Hematopoietic multipotent progenitor cell treated with erythropoietin and hydrocortisone succinate and interleukin-3 and kit ligand, for 15 days (in vitro differentiated cells): ENCODE measurements at regions not wholly inside any gene's neighbourhood (a gene's known extent, or its start where the extent isn't known, plus 50 kb on each side); places are given as distances from the start of the nearest gene placed in this dataset.
"Not testable (repeated sequence)": the region's sequence is repeated elsewhere in the genome, so short reads cannot be mapped to it uniquely, and the experiment has no call there.

ENCODE experiments used
- DNase-seq: peaks from one replicate; pipeline ENCODE4 v3.0.0-alpha.2; 2015; ENCODE audit warnings: low spot score

DNA sequence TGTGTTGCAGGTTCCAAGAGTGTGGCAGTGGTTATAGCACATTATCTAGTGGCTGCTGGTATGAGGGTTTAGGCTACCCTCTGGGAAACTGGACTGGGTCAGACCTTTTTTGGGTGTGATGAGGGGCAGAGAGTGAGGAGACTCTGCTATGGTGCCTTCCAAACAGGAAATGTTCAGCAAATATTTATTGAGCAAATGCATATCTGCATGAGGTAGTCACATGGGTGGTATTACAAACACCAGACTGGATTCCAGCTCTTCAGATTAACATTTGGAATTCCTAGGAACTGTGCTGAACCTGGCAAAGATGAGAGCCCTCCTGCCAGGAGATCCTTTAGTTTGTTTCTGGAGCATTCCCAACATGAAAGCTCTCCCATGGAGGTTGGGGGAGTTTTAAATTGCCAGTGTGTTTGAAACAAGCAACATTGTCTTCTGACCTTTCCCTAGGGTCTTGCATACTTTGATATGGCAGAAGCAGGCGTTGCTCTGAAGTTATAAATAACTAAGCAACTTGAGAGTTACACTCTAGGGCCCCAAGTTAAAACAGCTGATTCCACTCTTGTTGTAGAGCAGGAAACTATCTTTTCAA, 341.2 kb upstream of the C2CD4B start:
- DNase-seq: no peak

DNA sequence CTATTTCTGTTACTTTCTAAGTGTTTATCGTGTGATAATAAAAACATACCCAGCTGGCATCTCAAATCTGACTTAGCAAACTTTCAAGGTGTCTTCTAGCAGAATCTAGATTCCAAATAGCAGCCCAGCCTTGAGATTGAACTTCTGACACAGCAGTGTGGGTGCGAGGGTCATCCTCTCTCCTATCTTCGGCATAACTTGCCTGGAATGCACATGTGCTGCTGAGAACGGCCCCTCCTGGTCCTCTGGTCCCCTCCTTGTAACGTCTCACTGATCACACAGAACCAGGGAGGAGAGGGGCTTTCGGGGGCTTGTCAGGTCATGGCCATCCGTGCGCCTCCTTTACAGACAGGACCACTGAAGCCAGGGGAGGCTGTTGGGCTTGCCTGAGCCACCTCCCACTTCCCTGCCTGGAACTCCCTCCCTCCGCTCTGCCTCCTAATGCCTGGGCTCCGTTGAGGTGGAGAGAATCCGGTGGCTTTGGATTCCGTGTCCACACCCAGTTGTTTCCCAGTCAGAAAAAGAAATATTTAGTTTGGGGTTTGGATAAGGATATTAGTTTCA, 344.4 kb upstream of the C2CD4B start:
- DNase-seq: no peak

DNA sequence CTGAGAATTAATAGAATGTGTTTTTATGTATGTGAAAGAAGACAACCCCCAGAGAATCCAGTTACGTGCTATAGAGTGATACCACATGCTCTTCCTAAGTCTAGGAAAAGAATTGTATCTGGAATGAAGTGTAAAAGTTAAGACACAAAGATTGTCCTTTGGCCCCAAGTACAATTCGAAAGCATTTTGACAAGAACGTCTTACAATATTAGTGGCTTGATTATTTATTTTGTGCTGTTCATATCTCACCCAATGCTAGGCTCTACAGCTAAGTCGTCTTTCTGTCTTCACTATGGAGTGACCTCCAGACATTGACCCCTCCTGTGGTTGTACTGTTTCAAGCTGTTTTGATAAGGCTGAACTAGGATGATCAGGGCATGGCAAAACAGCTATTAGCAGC, 345.7 kb upstream of the C2CD4B start:
- DNase-seq: no peak

DNA sequence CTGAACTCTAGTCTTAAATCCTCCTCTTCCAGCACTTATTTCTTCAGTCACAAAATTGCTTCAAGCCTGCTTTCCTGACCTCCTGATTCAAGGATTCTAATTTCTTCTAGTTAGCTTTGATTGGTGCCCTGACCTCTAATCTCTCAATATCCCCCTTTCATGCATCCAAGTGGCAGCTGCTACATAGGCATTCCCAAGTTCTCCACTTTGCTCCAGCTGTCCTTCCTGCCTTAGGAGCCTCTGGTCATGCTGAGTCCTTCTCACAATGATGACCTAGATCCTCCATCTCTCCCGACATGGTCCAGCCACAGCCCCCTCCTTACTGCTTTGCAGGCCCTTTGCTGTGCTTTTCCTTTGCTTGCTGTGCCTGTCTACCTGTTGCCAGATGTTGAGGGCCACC, 347.8 kb upstream of the C2CD4B start:
- no peak for DNase-seq

- no peak for DNase-seq
Observed at GRCh38 chr15:62513893-62514292, 348.8 kb upstream of the C2CD4B start.

- no peak for DNase-seq
Observed at GRCh38 chr15:62515696-62516395, 350.8 kb upstream of the C2CD4B start.

DNA sequence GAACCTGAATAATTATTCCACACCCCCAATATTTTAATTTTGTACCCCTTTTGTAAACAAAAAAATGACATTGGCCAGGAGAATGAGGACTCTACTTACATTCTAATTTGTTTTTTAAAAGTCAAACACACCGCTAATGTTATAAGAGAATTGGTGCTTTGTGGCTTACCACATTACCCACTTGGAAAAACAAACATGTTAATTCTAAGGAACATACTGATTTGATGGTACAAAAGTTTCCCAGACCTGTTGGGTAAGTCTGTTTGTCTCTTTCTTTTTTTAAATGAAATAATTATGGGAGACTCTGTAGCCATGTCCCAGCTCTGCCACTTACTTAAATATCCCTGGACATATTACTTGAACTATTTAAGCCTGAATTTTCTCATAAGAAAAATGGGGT, 352.5 kb upstream of the C2CD4B start:
- DNase-seq: no peak

GRCh38 chr15:62518666-62519065, 353.6 kb upstream of the C2CD4B start:
- not testable (repeated sequence) for DNase-seq

GRCh38 chr15:62519900-62520299, 354.8 kb upstream of the C2CD4B start:
- DNase-seq: no peak

DNA sequence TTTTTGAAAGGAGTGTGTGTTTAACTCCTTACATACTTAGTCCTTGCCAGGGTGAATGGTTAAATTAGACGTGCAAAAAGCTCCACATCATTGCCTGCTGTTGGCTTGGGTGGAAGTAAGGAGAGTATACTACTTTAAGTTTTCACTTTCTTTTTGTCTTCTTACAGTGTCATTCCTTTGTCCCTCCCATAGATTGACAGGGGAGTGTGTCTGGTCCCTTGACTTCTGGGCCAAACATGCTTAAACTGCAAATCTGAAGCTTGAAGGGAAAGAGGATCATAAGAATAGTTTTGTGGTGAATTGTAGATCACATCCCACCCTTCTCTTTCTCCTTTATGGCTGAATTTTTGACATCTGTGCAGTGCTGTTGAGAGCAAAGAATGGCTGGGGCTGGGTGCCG, 355.8 kb upstream of the C2CD4B start:
- no peak for DNase-seq

GRCh38 chr15:62521396-62521795, 356.3 kb upstream of the C2CD4B start:
- DNase-seq: no peak

- no peak for DNase-seq
Observed at GRCh38 chr15:62524848-62525247, 359.8 kb upstream of the C2CD4B start.

- DNase-seq: no peak
Observed at GRCh38 chr15:62527387-62527786, 362.3 kb upstream of the C2CD4B start.

DNA sequence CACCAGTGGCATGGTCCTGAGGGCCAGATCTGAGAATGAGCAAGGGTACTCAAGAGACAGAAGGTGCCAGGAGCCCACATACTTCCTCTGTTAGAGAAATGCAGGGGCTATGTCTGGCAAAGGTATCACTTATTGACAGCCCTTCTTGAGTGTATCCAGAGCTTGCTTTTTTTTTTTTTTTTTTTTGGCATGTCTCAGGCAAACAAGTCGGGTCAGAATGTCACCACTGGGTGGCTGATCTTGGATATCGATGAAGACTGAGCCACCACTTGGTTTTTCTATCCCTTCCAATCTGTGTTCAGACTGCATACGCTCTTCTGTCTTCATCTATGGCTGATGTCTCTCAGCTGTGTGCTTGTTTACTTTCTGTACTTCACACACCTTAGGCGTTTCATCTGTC, 363.4 kb upstream of the C2CD4B start:
- no peak for DNase-seq

GRCh38 chr15:62532367-62532766, 367.3 kb upstream of the C2CD4B start:
- no peak for DNase-seq

DNA sequence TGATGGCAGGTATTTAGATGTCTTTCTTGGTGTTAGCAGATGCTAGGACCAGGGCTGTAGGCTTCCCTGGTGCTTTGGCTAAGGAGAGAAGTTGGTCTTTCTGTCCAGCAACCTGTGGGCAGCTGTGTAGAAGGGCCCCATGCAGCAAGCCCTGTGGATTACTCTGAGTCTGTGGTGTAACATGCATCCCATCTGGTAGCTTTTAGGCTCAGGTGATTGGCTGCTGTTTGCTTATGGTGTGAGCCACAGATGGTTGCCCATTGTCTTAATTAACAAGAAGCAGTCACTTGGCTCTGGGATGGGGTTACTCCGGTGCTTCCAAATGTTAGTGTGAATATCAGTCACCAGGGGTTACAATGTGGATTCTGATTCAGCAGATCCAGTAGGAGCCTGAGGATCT, 368.6 kb upstream of the C2CD4B start:
- DNase-seq: no peak

DNA sequence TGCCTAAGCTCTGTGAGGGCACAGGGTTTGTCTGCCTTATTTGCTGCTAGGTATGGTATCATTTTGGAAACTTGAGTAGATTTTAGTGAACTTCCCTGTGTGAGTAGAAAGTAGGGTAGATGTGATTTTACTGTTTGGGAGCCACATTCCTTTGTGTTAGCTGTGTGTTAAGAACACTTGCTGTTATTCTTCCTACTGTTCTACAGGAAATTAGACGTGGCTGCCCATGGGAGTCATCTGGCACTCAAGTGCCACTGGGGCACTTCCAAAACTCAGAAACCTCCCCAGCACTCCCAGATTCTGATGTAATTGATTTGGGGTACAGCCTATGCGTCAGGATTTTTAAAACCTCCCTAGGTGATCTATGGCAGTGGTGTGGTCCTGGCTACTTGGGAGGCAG, 369.9 kb upstream of the C2CD4B start:
- no peak for DNase-seq

DNA sequence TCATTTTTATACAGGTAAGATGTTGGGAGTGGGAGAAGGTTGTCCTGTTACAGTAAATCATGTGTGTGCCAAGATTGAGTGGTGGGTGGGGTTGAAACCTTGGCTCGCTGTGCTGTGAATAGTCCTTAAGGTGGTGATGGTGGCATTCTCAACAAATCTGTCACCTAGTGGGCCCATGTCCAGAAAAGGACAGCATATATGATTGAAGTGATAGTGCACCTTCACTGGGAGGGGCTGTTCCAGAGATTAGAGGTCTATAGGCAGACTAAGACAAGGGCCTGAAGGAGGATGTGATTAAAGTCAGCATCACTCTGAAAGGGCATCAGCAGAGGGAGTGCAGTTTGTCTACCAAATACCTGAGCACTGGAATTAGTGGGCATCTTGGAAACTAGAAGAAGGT, 374.2 kb upstream of the C2CD4B start:
- no peak for DNase-seq

DNA sequence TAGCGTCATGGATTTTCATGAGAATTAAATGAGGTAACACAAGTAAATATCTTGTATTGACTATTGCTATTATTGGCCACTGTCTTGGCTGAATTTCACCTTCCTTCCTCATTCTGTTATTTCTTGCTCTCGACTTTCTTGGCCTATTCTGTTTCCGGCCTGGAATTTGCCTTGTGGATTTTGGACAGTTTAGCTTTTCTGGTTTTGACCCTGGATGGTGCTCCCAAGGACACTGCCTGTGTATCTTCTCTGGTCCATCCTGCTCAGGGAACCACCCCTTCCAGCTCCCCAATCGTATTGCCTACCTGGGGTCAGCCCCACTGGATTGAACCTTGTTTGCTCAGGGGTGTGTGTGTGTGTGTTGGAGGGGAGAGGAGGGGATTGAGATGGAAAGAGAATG, 376.2 kb upstream of the C2CD4B start:
- DNase-seq: no peak

GRCh38 chr15:62541846-62542245, 376.8 kb upstream of the C2CD4B start:
- DNase-seq: no peak

DNA sequence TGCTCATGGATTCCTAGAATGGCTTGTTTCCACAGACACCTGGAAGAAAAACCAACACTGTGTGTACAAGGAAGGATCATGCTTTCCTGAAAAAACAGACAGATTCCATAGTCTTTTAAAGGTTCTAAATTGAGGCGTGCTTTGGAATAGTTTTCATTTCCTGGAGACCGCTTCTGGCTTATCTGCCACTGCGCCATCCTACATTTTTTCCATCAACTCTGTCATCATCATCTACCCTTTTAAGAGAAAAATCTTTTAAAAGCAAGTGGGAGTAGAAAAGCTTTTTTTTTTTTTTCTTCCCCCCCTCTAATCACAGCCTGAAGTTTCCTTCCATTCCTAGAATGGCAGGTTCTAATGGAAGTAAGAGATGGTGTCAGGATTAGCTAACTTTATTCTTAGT, 379.4 kb upstream of the C2CD4B start:
- DNase-seq: no peak

GRCh38 chr15:62545467-62546227, 380.6 kb upstream of the C2CD4B start:
- DNase-seq: no peak

GRCh38 chr15:62546628-62547027, 381.5 kb upstream of the C2CD4B start:
- DNase-seq: no peak
